Right renal pelvis (tissue), 4 donors: ENCODE measurements at regions not wholly inside any gene's neighbourhood (a gene's known extent, or its start where the extent isn't known, plus 50 kb on each side); places are given as distances from the start of the nearest gene placed in this dataset.

Source experiments
- DNase-seq, 4 donors: peaks; one replicate each; pipeline ENCODE4 v3.0.0-alpha.2; 2013; ENCODE audit warnings: low read depth in 4 of 4, low spot score in 3 of 4, missing footprints in 1 of 4

GRCh38 chr10:44593952-44594351 lies 209.1 kb upstream of the CXCL12 start:
- no peak for DNase-seq

- no peak for DNase-seq
Observed at GRCh38 chr10:44607116-44607515, 222.2 kb upstream of the CXCL12 start.

- no peak for DNase-seq
Observed at GRCh38 chr10:44618910-44619309, 234.0 kb upstream of the CXCL12 start.

DNA sequence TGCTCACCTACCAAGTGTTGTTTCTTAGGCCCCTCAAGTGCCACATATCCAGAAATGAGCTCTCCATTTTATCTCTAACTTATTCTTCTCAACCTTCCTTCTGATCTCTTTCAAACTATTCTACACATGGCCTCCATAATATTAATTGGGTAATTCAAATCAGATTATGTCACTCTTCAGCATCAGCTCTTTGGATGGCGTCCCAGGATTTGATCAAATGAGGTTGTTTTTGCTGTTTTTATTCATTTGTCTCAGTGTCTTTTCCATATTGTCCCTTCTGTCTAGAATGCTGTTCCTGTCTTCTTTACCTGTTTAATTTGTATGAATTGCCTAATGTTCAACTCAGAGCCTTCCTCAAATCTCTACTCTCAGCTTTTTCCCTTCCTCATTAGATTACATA lies 234.6 kb upstream of the CXCL12 start:
- no peak for DNase-seq

DNA sequence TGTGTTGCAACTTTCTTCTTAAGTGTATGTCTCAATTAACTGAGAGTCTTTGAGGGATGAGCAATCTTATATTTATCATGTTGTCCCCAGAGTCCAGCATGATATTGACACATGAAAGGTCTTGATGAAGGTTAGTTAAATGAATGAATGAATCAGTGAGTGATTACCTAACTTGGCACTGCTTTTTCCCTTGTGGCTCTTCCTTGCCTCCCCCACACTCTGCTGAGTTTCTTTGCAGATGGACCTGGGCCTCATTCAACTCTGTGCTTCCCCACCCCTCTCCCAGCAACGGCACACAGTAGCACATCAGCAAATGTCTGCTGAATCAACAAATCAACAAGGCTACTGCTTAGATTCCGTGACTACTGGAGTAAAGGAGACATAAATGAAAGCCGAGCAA lies 235.1 kb upstream of the CXCL12 start:
- DNase-seq = no peak

DNA sequence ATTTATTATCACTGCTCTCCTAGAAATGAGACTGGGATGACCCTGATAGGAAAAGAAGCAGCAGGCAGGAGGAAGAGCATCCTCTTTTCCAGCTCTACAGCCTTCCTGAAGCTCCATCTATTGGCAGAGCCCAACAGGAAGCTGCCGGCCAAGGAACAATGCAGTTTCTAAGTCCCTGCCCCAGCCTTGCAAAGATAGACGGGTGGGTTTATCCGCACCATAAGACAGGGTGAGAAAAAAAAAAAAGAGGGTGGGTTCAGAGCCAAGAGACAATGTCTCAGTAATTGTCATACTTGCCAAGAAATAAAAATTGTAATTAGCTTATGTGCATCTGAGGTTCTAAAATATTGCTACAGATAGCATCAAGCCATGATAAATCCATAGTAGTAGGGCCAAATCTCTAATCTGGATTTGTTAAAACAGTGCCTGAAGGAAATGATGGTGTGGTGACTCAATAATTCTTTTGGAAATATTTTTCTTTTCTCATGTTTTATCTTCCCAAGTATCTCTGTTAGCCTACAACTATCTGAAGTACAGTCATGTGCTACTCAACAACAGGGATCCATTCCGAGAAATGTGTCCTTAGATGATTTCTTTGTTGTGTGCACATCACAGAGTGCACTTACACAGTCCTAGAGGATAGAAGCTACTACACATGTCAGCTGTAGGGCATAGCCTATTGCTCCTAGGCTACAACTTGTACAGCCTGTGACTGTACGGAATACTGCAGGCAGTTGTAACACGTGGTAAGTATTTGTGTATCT lies 242.9 kb upstream of the CXCL12 start:
- DNase-seq = no peak

DNA sequence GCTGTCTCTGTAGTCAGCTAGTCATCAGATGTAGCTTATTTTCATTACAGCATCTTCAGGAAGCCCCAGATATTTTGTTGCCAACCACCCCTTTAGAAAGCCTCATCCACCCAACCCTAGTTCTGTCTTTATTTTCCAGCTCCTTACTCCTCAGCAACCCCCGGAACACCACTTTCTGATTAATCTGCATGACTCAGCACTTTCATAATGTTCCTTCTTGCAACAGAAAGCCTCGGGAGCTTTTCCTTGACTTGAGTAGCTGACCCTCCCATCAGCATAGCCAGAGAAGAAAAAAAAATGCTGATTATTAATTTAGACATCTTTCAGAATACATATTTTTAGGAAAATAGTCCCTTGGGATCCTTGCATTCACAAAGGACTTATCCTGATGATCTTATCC lies 244.0 kb upstream of the CXCL12 start:
- DNase-seq = no peak

DNA sequence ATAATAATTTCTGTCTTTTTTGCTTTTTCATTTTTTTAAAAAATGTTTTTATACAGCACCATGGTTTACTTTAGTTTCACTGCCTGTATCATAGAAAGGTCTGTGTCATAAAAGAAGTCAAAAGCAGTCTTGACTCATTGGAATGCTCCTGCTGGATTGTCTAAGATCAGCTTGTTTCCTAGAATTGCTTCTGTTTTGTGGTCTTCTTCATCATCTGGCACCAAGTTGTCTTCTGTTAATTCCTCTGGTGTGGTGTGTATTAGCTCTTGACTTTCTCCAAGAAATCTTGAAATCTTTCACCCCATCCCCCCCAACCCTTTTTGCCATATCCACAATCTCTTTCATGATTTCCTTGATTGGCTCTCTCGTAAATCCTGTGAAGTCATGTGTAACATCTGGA lies 250.3 kb upstream of the CXCL12 start:
- DNase-seq = no peak

- no peak for DNase-seq
Observed at GRCh38 chr10:44636625-44637024, 251.7 kb upstream of the CXCL12 start.

- no peak for DNase-seq
Observed at GRCh38 chr10:44640429-44640828, 255.5 kb upstream of the CXCL12 start.

DNA sequence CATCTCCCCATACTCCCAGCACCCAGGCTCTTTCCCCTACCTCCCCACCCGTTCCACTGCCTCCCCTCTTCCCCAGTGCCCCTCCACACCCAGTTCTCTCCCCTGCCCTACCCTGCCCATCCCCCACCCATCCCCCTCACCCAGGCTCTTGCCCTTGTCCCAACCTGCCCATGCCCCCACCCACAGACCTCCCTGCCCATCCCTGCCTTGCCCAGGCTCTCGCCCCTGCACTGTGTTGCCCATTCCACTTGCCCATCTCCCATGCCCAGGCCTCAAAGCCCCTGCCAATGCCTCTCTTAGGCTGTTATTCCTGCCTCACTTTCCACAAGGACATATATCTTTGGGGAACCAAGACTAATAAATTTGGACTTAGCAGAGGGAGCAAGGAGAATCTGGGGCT lies 262.6 kb upstream of the CXCL12 start:
- no peak for DNase-seq

DNA sequence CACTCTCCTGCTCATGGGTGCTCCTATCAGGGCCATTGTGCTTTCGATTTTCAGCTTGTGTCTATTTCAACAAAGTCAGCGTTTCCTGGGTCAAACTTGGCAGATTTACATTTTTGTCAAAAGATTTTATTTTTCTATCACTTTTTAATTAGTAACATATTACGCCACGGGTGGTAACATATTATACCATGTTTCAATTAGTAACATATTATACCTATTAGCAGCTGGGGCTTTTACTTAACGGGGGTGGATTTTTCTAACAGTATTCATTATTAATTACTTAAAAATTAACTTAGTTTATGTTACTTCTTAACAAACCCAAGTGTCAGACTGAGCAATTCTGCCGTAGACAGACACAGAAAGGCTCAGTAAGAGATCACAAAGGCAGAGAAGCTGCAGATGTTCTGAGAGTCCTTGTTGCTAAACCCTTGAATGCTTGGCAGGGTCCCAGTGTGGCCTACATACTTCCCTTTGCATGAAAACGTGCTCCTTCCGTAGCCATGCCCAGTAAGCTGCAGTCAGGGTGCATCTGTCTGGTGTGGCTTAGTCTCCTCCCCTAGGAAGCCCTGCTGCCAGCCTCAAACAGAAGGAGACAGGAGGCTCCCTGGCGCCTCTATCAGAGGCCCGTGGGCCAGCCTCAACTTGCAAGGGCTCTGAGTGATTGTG lies 263.1 kb upstream of the CXCL12 start:
- DNase-seq = peak in 1 of 4 donors; percentile 23

- no peak for DNase-seq
Observed at GRCh38 chr10:44650691-44651661, 260.2 kb upstream of the TMEM72 start.

GRCh38 chr10:44651834-44652233 lies 259.3 kb upstream of the TMEM72 start:
- DNase-seq = no peak

- DNase-seq = no peak
Observed at GRCh38 chr10:44659320-44659719, 251.8 kb upstream of the TMEM72 start.

GRCh38 chr10:44660271-44660670 lies 250.9 kb upstream of the TMEM72 start:
- DNase-seq = no peak

DNA sequence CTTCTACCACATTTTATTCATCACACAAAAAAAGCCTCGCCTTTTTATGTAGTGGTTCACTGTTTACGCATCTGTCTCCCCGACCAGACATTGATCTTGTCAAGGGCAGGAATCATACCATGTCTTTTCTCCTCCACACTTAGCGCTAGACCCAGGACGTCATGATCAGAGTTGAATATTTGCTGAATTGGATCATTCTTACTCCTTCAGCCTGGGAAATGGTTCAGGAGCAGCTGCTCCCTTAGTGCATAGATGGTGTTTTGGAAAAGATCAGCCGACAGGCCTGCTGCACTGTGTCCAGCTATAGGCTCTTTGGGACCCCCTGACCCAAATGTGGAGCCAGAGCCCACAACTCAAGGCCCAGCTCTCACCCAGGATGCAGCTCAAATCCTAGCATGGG lies 249.1 kb upstream of the TMEM72 start:
- no peak for DNase-seq

- no peak for DNase-seq
Observed at GRCh38 chr10:44668336-44668735, 242.8 kb upstream of the TMEM72 start.

DNA sequence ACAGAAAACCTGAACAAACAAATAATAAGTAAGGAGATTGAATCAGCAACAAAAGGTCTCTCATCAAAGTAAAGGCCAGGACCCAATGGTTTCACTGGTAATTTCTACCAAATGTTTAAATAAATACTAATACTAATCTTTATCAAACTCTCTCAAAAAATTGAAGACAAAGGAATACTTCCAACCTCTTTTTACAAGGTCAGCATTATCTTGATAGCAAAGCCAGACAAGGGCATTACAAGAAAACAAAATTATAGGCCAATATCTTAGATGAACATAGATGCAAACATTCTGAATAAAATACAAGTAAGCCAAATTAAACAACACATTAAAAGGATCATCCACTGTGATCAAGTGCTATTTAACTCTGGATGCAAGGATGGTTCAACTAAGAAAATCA lies 239.8 kb upstream of the TMEM72 start:
- DNase-seq = no peak

DNA sequence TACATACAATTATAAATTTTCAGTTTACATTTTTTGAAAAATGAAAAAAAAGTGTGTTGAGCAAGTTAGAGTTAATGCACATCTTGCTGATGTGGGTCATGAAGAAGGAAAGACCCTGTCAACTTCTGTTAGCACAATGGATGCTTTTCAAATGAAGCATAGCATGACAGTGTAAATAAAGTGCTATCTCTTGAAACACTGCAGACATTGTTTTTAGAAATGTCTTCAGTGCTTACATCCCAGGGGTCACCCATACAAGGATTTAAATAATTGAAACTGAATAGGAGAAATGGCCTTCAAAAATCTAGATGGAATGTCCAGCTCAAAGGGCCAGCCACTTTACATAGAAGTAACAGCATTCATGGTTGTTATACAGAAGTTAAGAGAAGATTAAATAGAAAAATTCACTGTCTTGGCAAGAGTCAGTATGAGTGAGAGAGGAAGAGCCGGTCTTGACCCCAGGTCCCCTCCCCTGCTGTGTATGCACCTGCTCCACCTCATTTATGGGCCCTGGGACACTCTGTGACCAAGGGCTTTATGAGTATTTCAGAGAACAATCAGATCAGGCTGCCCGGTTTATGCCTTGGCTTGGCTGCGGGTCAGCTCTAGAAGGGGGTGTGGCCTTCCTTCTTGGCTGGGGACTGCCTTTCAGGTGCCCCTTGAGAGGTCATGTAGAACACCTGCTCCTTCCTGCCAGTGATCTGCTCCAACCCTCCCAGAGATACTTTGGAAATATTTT lies 237.7 kb upstream of the TMEM72 start:
- no peak for DNase-seq
